Hepatocyte (in vitro differentiated cells): ENCODE measurements at regions not wholly inside any gene's neighbourhood (a gene's known extent, or its start where the extent isn't known, plus 50 kb on each side); places are given as distances from the start of the nearest gene placed in this dataset.

ENCODE experiments used
- EZH2 ChIP-seq: fragments of 200-600 bp; sonication (generic); IDR thresholded peaks from 2 replicates; pipeline ENCODE4 v1.6.1; 2016; ENCODE audit warnings: antibody characterized with exemption, mild to moderate bottlenecking, borderline replicate concordance
- EZH2phosphoT487 ChIP-seq: fragments of 200-600 bp; sonication (generic); IDR thresholded peaks from one replicate; pipeline ENCODE4 v1.6.1; 2018; ENCODE audit warnings: antibody characterized with exemption, mild to moderate bottlenecking, low read depth, moderate library complexity; ENCODE audit not compliant: unreplicated experiment, severe bottlenecking
- TF ChIP-seq, protein P1 (sequence below): fragments of 200-600 bp; sonication (generic); IDR thresholded peaks from 2 replicates; pipeline ENCODE4 v1.5.1; 2016; ENCODE audit warnings: antibody characterized with exemption, mild to moderate bottlenecking; ENCODE audit not compliant: poor library complexity

DNA sequence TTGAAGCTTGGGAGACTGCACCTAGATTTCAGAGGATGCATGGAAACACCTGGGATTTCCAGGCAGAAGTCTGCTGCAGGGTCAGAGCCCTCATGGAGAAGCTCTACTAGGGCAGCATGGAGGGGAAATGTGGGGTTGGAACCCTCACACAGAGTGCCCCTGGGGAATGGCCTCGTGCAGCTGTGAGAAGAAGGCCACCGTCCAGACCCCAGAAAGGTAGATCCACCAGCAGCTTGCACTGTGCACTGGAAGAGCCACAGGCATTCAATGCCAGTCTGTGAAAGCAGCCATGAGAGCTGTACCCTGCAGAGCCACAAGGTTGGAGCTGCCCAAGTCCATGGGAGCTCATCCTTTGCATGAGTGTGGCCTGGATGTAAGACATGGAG, 285.3 kb upstream of the FAM174A start:
- TF ChIP-seq, protein P1, sequence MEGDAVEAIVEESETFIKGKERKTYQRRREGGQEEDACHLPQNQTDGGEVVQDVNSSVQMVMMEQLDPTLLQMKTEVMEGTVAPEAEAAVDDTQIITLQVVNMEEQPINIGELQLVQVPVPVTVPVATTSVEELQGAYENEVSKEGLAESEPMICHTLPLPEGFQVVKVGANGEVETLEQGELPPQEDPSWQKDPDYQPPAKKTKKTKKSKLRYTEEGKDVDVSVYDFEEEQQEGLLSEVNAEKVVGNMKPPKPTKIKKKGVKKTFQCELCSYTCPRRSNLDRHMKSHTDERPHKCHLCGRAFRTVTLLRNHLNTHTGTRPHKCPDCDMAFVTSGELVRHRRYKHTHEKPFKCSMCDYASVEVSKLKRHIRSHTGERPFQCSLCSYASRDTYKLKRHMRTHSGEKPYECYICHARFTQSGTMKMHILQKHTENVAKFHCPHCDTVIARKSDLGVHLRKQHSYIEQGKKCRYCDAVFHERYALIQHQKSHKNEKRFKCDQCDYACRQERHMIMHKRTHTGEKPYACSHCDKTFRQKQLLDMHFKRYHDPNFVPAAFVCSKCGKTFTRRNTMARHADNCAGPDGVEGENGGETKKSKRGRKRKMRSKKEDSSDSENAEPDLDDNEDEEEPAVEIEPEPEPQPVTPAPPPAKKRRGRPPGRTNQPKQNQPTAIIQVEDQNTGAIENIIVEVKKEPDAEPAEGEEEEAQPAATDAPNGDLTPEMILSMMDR: no peak
- TF ChIP-seq EZH2 (no peak), EZH2phosphoT487 (no peak)
